PC-3 (cell line): ENCODE measurements at regions not wholly inside any gene's neighbourhood (a gene's known extent, or its start where the extent isn't known, plus 50 kb on each side); places are given as distances from the start of the nearest gene placed in this dataset.

Experiments
- ATAC-seq: fragments of 200-7000 bp; cut with Tn5 transposase; 2 replicates; pipeline ENCODE4 v1.9.1; 2020; ENCODE audit warnings: mild to moderate bottlenecking, moderate library complexity
- BruUV-seq: library from RNA; stranded (reverse); fragments of 400-500 nt; replicated peaks from 2 replicates; lab custom pipeline; 2021; lab: Mats Ljungman, UMichigan
- CTCF ChIA-PET: fragments of 300-600 bp; sonication (Branson Sonifier 250); formaldehyde crosslinking; loops from one replicate; lab custom pipeline; 2022; ENCODE audit warnings: antibody characterized with exemption; lab: Charles Lee
- POLR2A ChIA-PET: fragments of 300-600 bp; sonication (Branson Sonifier 250); formaldehyde crosslinking; loops from one replicate; lab custom pipeline; 2022; ENCODE audit warnings: antibody characterized with exemption; ENCODE audit not compliant: unreplicated experiment; lab: Charles Lee
- DNase-seq: peaks from one replicate; pipeline ENCODE4 v3.0.0-alpha.2; 2015
- H2AFZ ChIP-seq: fragments of 300-600 bp; sonication (generic); 2 replicates; pipeline ENCODE4 v1.6.0; 2016; ENCODE audit warnings: antibody characterized with exemption, low read length
- H3F3A ChIP-seq: fragments of 300-600 bp; sonication (generic); one replicate; pipeline ENCODE4 v1.6.0; 2017; ENCODE audit warnings: antibody characterized with exemption, low read length, control low read depth, mild to moderate bottlenecking; ENCODE audit not compliant: unreplicated experiment
- H3K27ac ChIP-seq: fragments of 300-600 bp; sonication (generic); 2 replicates; pipeline ENCODE4 v1.5.1; 2016; ENCODE audit warnings: mild to moderate bottlenecking, low read length
- H3K27me3 ChIP-seq: fragments of 300-600 bp; sonication (generic); 2 replicates; pipeline ENCODE4 v1.6.1; 2016; ENCODE audit warnings: low read length, mixed read lengths
- H3K36me3 ChIP-seq: fragments of 300-600 bp; sonication (generic); 2 replicates; pipeline ENCODE4 v1.6.1; 2016; ENCODE audit warnings: low read depth, mixed run types, low read length, mixed read lengths
- H3K4me1 ChIP-seq: fragments of 300-600 bp; sonication (generic); 2 replicates; pipeline ENCODE4 v1.5.1; 2016; ENCODE audit warnings: low read length; ENCODE audit not compliant: insufficient read depth
- H3K4me2 ChIP-seq: fragments of 300-600 bp; sonication (generic); 2 replicates; pipeline ENCODE4 v1.6.0; 2016; ENCODE audit warnings: low read length
- H3K4me3 ChIP-seq: fragments of 300-600 bp; sonication (generic); 2 replicates; pipeline ENCODE4 v1.5.1; 2016; ENCODE audit warnings: mild to moderate bottlenecking, low read length, mixed read lengths
- H3K79me2 ChIP-seq: fragments of 300-600 bp; sonication (generic); 2 replicates; pipeline ENCODE4 v1.6.1; 2017; ENCODE audit warnings: low read length, mixed read lengths
- H3K9ac ChIP-seq: fragments of 300-600 bp; sonication (generic); 2 replicates; pipeline ENCODE4 v1.6.0; 2016; ENCODE audit warnings: mild to moderate bottlenecking, low read length
- H3K9me2 ChIP-seq: fragments of 300-600 bp; sonication (generic); replicated peaks from 2 replicates; pipeline ENCODE4 v1.6.1; 2016; ENCODE audit warnings: mixed run types, low read length, mixed read lengths
- H3K9me3 ChIP-seq: fragments of 300-600 bp; sonication (generic); 2 replicates; pipeline ENCODE4 v1.6.1; 2016; ENCODE audit warnings: low read length, mixed read lengths
- H4K20me1 ChIP-seq: fragments of 300-600 bp; sonication (generic); 2 replicates; pipeline ENCODE4 v1.6.1; 2016; ENCODE audit warnings: low read length, mixed read lengths
- EZH2 ChIP-seq: fragments of 300-600 bp; sonication (generic); IDR thresholded peaks from one replicate; pipeline ENCODE4 v1.6.1; 2017; ENCODE audit warnings: antibody characterized with exemption, mild to moderate bottlenecking, low read length; ENCODE audit not compliant: unreplicated experiment
- EZH2phosphoT487 ChIP-seq: fragments of 300-600 bp; sonication (generic); IDR thresholded peaks from 2 replicates; pipeline ENCODE4 v1.6.1; 2018; ENCODE audit warnings: mild to moderate bottlenecking, antibody characterized with exemption, low read length, borderline replicate concordance
- intact Hi-C: fragments of 100-400 bp; cut with micrococcal nuclease; formaldehyde crosslinking; loops from 2 replicates; pipeline ENCODE4 v1.9.0; 2023
- TF ChIP-seq, protein P1 (sequence below): fragments of 300-600 bp; sonication (generic); conservative IDR thresholded peaks from 2 replicates; pipeline ENCODE4 v1.5.1; 2017; ENCODE audit warnings: antibody characterized with exemption, low read depth, mild to moderate bottlenecking, low read length

DNA sequence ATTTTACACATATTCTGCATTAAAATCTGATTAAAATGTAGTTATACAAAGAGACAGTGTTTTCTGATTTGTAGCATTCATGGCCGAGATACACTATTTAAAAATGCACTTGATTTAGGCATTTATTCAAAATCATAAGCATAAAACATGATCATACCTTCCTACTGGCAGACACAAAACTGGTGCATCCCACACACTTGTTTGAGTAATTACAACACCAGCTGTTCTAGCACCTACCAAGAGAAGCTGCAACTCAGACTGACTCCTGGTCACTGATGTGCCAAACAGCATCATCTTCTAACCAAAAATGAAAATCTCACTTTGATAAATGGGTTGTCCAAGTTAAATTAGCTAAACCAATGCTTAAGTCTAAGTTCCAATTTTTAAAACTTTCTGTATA is 262.7 kb upstream of the NSMCE3 start:
- Histone ChIP-seq H3K27me3 (peaks cover 38% of the 10 kb centered on the region), H3K79me2 (no peaks in the 10 kb centered on the region), H2AFZ (no peak overlapping the region), H3K4me3 (no peak overlapping the region), H3K9me3 (no peaks in the 10 kb centered on the region), H3K27ac (no peak overlapping the region), H4K20me1 (no peaks in the 10 kb centered on the region), H3K4me1 (no peaks in the 10 kb centered on the region), H3K9me2 (no peaks in the 10 kb centered on the region), H3K36me3 (no peaks in the 10 kb centered on the region), H3F3A (no peaks in the 10 kb centered on the region), H3K9ac (no peak overlapping the region), H3K4me2 (no peak overlapping the region)
- BruUV-seq, result no TSS peak
- ChIA-PET POLR2A (no interaction called here), CTCF (no interaction called here)
- no peak for ATAC-seq
- intact Hi-C loops, result no loop called here
- DNase-seq, result no peak
- TF ChIP-seq EZH2 (no peak), EZH2phosphoT487 (no peak)
- TF ChIP-seq, protein P1, sequence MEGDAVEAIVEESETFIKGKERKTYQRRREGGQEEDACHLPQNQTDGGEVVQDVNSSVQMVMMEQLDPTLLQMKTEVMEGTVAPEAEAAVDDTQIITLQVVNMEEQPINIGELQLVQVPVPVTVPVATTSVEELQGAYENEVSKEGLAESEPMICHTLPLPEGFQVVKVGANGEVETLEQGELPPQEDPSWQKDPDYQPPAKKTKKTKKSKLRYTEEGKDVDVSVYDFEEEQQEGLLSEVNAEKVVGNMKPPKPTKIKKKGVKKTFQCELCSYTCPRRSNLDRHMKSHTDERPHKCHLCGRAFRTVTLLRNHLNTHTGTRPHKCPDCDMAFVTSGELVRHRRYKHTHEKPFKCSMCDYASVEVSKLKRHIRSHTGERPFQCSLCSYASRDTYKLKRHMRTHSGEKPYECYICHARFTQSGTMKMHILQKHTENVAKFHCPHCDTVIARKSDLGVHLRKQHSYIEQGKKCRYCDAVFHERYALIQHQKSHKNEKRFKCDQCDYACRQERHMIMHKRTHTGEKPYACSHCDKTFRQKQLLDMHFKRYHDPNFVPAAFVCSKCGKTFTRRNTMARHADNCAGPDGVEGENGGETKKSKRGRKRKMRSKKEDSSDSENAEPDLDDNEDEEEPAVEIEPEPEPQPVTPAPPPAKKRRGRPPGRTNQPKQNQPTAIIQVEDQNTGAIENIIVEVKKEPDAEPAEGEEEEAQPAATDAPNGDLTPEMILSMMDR, result no peak

DNA sequence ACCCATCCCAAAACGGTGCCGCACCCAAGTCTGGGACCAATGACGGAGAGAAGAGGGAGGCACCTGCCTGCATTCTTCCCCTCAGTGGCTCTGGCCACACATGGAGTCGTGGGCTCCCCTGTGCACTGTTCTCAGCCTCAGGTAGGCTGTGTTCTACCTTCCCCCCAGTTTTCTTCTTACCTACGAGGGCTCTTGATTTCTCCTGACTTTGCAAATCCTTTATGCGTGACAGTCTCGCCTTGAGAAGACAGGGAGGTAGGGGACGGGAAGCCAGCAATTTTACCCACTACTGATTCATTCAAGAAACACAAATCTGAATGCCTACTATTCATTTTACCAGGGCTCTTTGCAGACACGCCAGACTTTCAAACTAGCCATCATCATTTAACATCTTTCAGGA is 261.3 kb upstream of the NSMCE3 start:
- Histone ChIP-seq H3K9ac (no peak overlapping the region), H3F3A (no peaks in the 10 kb centered on the region), H3K4me3 (no peak overlapping the region), H3K9me2 (no peaks in the 10 kb centered on the region), H3K27me3 (peaks cover 25% of the 10 kb centered on the region; the same call in 1 of the 2 replicates), H3K36me3 (no peaks in the 10 kb centered on the region), H3K9me3 (no peaks in the 10 kb centered on the region), H3K4me2 (no peak overlapping the region), H3K27ac (no peak overlapping the region), H3K79me2 (no peaks in the 10 kb centered on the region), H2AFZ (no peak overlapping the region), H4K20me1 (no peaks in the 10 kb centered on the region), H3K4me1 (no peaks in the 10 kb centered on the region)
- ATAC-seq (no peak), DNase-seq (no peak)
- ChIA-PET POLR2A (no interaction called here), CTCF (no interaction called here)
- intact Hi-C loops, result no loop called here
- BruUV-seq, result no TSS peak
- no peak for TF ChIP-seq EZH2phosphoT487
- TF ChIP-seq, protein P1, result no peak
- TF ChIP-seq EZH2, result no peak

- DNase-seq (no peak), ATAC-seq (no peak)
- Histone ChIP-seq H2AFZ (no peak overlapping the region), H3K4me2 (no peak overlapping the region), H4K20me1 (no peaks in the 10 kb centered on the region), H3K9ac (no peak overlapping the region), H3K36me3 (no peaks in the 10 kb centered on the region), H3K27me3 (peaks cover 14% of the 10 kb centered on the region; the same call in 1 of the 2 replicates), H3K79me2 (no peaks in the 10 kb centered on the region), H3K27ac (no peak overlapping the region), H3K9me3 (no peaks in the 10 kb centered on the region), H3K4me1 (no peaks in the 10 kb centered on the region), H3K9me2 (no peaks in the 10 kb centered on the region), H3F3A (no peaks in the 10 kb centered on the region), H3K4me3 (no peak overlapping the region)
- ChIA-PET POLR2A (no interaction called here), CTCF (no interaction called here)
- TF ChIP-seq EZH2phosphoT487 (no peak), EZH2 (no peak)
- TF ChIP-seq, protein P1, result no peak
- intact Hi-C loops, result no loop called here
- no TSS peak for BruUV-seq
Measured at GRCh38 chr15:29529043-29529442, 259.4 kb upstream of the NSMCE3 start.
